ENCODE measurements at regions not wholly inside any gene's neighbourhood (a gene's known extent, or its start where the extent isn't known, plus 50 kb on each side); places are given as distances from the start of the nearest gene placed in this dataset.
"Not testable (repeated sequence)": the region's sequence is repeated elsewhere in the genome, so short reads cannot be mapped to it uniquely, and the experiment has no call there.

GRCh38 chr11:98059488-98059887 is 961.3 kb upstream of the CNTN5 start:
- H3K27me3 Mint-ChIP-seq (ENCODE audit: insufficient read depth): peaks cover 7% of the 10 kb centered on the region
- H3K4me1 Mint-ChIP-seq (ENCODE audit: low read depth): no peaks in the 10 kb centered on the region; the same call in 1 of the 2 replicates
- H3K4me3 Mint-ChIP-seq: no peak overlapping the region
- no peak for DNase-seq
- TF ChIP-seq CTCF (IDR thresholded peaks at IDR 0.05): no peak
- H3K36me3 Mint-ChIP-seq (ENCODE audit: low read depth): no peaks in the 10 kb centered on the region
- no peak overlapping the region for H3K27ac Mint-ChIP-seq
- no peaks in the 10 kb centered on the region for H3K9me3 Mint-ChIP-seq

- DNase-seq: no peak
- Mint-ChIP-seq H3K4me3 (no peak overlapping the region), H3K36me3 (ENCODE audit: low read depth) (no peaks in the 10 kb centered on the region), H3K27ac (no peak overlapping the region), H3K4me1 (ENCODE audit: low read depth) (no peaks in the 10 kb centered on the region; the same call in 1 of the 2 replicates), H3K27me3 (ENCODE audit: insufficient read depth) (peaks cover 8% of the 10 kb centered on the region), H3K9me3 (no peaks in the 10 kb centered on the region)
- TF ChIP-seq CTCF (IDR thresholded peaks at IDR 0.05): no peak
These were observed 960.0 kb upstream of the CNTN5 start for GRCh38 chr11:98060759-98061158.

DNA sequence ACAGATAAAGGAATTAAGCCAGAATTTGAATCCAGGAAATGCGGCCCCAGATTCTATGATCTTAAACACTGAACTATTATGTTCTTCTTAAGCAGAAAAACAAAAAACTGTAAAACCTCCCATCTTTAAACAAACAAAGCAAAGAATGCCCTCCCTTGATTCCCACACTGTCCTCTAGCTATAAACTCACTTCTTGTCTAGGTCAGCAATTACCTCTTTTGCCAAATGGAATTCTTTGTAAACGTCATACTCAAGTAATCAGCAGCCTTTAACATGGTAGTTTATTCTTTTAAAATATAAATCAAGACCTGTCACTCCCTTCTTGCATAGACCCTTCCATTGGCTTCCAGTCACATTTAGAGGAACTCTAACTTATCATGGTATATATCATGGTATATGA is 958.9 kb upstream of the CNTN5 start:
- H3K36me3 Mint-ChIP-seq (ENCODE audit: low read depth): no peaks in the 10 kb centered on the region

DNA sequence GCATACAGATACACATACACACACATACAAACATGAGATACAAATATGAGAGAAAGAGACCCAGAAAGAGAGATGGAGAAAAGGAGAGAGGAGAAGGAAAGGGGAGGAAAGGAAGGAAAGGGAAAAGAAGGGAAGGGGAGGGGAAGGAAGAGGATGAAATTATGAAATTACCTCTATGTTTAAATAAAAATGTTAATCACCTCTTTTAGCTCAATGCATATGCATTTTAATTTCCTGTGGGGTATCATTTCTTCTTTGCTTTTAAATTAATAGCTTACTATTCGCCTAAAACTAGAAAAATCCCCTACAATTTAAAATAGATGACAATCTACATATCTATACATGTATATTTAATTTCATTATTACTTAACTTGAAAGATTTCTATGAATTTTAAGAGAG is 958.0 kb upstream of the CNTN5 start:
- H3K9me3 Mint-ChIP-seq: no peaks in the 10 kb centered on the region
- no peak for DNase-seq
- no peaks in the 10 kb centered on the region for H3K36me3 Mint-ChIP-seq (ENCODE audit: low read depth)
- H3K4me3 Mint-ChIP-seq: no peak overlapping the region
- TF ChIP-seq CTCF (IDR thresholded peaks at IDR 0.05): no peak
- H3K4me1 Mint-ChIP-seq (ENCODE audit: low read depth): no peaks in the 10 kb centered on the region
- H3K27ac Mint-ChIP-seq: no peak overlapping the region
- H3K27me3 Mint-ChIP-seq (ENCODE audit: insufficient read depth): peaks cover 8% of the 10 kb centered on the region

More for the DNA sequence above, 958.9 kb upstream of the CNTN5 start:
- DNase-seq: no peak
- Mint-ChIP-seq H3K27ac (no peak overlapping the region), H3K27me3 (ENCODE audit: insufficient read depth) (peaks cover 8% of the 10 kb centered on the region), H3K4me3 (no peak overlapping the region), H3K9me3 (no peaks in the 10 kb centered on the region), H3K4me1 (ENCODE audit: low read depth) (no peaks in the 10 kb centered on the region; the same call in 1 of the 2 replicates)
- TF ChIP-seq CTCF (IDR thresholded peaks at IDR 0.05): no peak

DNA sequence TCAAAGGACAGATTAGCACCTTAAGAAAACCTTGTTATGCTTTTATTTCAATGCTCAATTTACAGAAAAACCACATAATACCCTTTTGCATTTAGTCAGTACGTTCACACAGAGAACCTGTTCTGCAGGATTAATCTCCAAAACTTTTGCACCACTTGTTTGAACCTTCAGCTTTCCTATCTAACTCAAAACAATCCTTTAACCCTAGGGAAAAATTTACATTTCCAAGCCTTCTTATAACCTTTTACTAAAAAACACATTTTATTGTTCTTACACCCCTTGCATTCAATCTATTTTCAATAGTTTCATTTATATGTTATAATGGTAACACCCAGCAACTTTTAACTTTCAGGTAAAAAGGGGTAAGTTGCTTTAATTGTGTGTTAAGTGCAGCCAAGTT is 952.5 kb upstream of the CNTN5 start:
- H3K4me3 Mint-ChIP-seq: no peak overlapping the region
- no peaks in the 10 kb centered on the region for H3K9me3 Mint-ChIP-seq
- no peak for DNase-seq

GRCh38 chr11:98069147-98069546 is 951.6 kb upstream of the CNTN5 start:
- H3K27me3 Mint-ChIP-seq (ENCODE audit: insufficient read depth); H3K27ac Mint-ChIP-seq; DNase-seq; H3K9me3 Mint-ChIP-seq; H3K36me3 Mint-ChIP-seq (ENCODE audit: low read depth); H3K4me3 Mint-ChIP-seq; H3K4me1 Mint-ChIP-seq (ENCODE audit: low read depth): not testable (repeated sequence)

More for the DNA sequence above, 952.5 kb upstream of the CNTN5 start:
- peaks cover 3% of the 10 kb centered on the region for H3K27me3 Mint-ChIP-seq (ENCODE audit: insufficient read depth)
- no peak for TF ChIP-seq CTCF (IDR thresholded peaks at IDR 0.05)
- no peak overlapping the region for H3K27ac Mint-ChIP-seq
- no peaks in the 10 kb centered on the region for H3K4me1 Mint-ChIP-seq (ENCODE audit: low read depth)
- H3K36me3 Mint-ChIP-seq (ENCODE audit: low read depth): no peaks in the 10 kb centered on the region
